ENCODE measurements at regions not wholly inside any gene's neighbourhood (a gene's known extent, or its start where the extent isn't known, plus 50 kb on each side); places are given as distances from the start of the nearest gene placed in this dataset.
A peak's percentile ranks its signal among the peaks of the same experiment; 100 is the strongest.

- TF ChIP-seq ZBTB33 (IDR thresholded peaks at IDR 0.05; ENCODE audit: extremely low read depth, insufficient replicate concordance, low read length): no peak
Measured at GRCh38 chr2:180141600-180141999, 134.5 kb upstream of the CWC22 start (continued).

- H3K4me3 ChIP-seq (replicated peaks in 1 of 2; ENCODE audit: low read depth in 1 of 2, low read length in 2 of 2): no peak overlapping the region
- no peaks in the 10 kb centered on the region for H4K20me1 ChIP-seq (ENCODE audit: insufficient read depth)
- H3K9ac ChIP-seq (ENCODE audit: low read length): no peak overlapping the region
- H3K27me3 ChIP-seq (ENCODE audit: insufficient read depth, low read length): no peaks in the 10 kb centered on the region
- no peak for ATAC-seq
- peaks cover 0 to 8% of the 10 kb centered on the region in 2 experiments; a peak in 2 of 4 replicates for H3K4me1 ChIP-seq (ENCODE audit: control insufficient read depth in 1 of 2, insufficient read depth in 2 of 2, low read length in 2 of 2)
- intact Hi-C loops (cut with micrococcal nuclease): no loop called here
- no peak for DNase-seq (ENCODE audit: low read depth, low spot score)
- H3K9me3 ChIP-seq (ENCODE audit: control insufficient read depth in 1 of 2, insufficient read depth in 1 of 2, low read depth in 1 of 2, low read length in 2 of 2): no peaks in the 10 kb centered on the region
- no peak for TF ChIP-seq CTCF (IDR thresholded peaks at IDR 0.05 in 2 of 3, conservative IDR thresholded peaks at IDR 0.05 in 1 of 3; ENCODE audit: borderline replicate concordance in 1 of 3, insufficient read depth in 1 of 3, low read depth in 2 of 3, low read length in 2 of 3)
- TF ChIP-seq ZFX (IDR thresholded peaks at IDR 0.05): no peak
- TF ChIP-seq POLR2A (IDR thresholded peaks at IDR 0.05; ENCODE audit: borderline replicate concordance, extremely low read depth, insufficient read depth, insufficient read length): no peak
- TF ChIP-seq ZBTB33 (IDR thresholded peaks at IDR 0.05; ENCODE audit: extremely low read depth, insufficient replicate concordance, low read length): no peak
- no peak overlapping the region for H3K4me2 ChIP-seq (ENCODE audit: low read length)
- no peaks in the 10 kb centered on the region for H3K9me2 ChIP-seq (ENCODE audit: insufficient read depth)
- BruUV-seq (replicated peaks): no TSS peak
- CTCF ChIA-PET: no interaction called here
- H3K79me2 ChIP-seq (ENCODE audit: insufficient read depth, low read length): no peaks in the 10 kb centered on the region
- peak overlapping the region; percentile 38 for H2AFZ ChIP-seq (ENCODE audit: low read depth, low read length, poor library complexity, severe bottlenecking)
- POLR2A ChIA-PET: no interaction called here
- RAD21 ChIA-PET (ENCODE audit: low non-redundant PET in 1 of 2, low total read pairs in 2 of 2, uncharacterized antibody in 2 of 2, unreplicated experiment in 2 of 2): no interaction called here
- H3K27ac ChIP-seq (ENCODE audit: low read depth, low read length): no peak overlapping the region
- H3K36me3 ChIP-seq (ENCODE audit: control insufficient read depth in 1 of 2, insufficient read depth in 2 of 2, low read length in 2 of 2): no peaks in the 10 kb centered on the region
Measured at GRCh38 chr2:180133736-180134135, 126.6 kb upstream of the CWC22 start.
